ENCODE measurements at regions not wholly inside any gene's neighbourhood (a gene's known extent, or its start where the extent isn't known, plus 50 kb on each side); places are given as distances from the start of the nearest gene placed in this dataset.
A peak's percentile ranks its signal among the peaks of the same experiment; 100 is the strongest.

- DNase-seq (ENCODE audit: low read depth): no peak
These were observed 133.0 kb downstream of the C11orf87 start for GRCh38 chr11:109554951-109555350.

- no peak for DNase-seq (ENCODE audit: low read depth)
These were observed 142.3 kb downstream of the C11orf87 start for GRCh38 chr11:109564241-109564640.

DNA sequence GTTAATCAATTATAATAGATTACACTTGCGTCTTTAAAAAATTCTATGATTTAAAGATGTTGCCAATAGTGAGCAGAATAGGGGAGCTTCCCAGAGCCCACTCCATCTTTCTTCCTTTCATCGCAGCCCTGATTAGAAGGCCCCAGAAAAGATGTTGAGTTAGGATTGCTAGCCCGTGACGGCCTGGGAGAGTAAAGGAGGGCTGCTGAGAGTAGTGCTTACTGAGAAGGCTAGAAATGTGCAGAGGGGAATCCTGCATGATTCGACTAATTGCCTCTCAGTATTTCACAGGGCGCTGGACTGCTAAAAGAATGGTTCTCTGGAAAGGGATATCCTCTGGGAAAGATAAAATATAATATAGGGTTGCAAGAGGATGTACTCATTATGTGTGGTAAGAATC lies 160.5 kb downstream of the C11orf87 start:
- no peak for DNase-seq (ENCODE audit: low read depth)

GRCh38 chr11:109584001-109584972 lies 162.3 kb downstream of the C11orf87 start:
- DNase-seq (ENCODE audit: low read depth): no peak

GRCh38 chr11:109586789-109587188 lies 164.8 kb downstream of the C11orf87 start:
- no peak for DNase-seq (ENCODE audit: low read depth)

GRCh38 chr11:109590782-109591181 lies 168.8 kb downstream of the C11orf87 start:
- no peak for DNase-seq (ENCODE audit: low read depth)

- no peak for DNase-seq (ENCODE audit: low read depth)
These were observed 175.3 kb downstream of the C11orf87 start for GRCh38 chr11:109597336-109597735.

- no peak for DNase-seq (ENCODE audit: low read depth)
These were observed 182.8 kb downstream of the C11orf87 start for GRCh38 chr11:109604481-109605400.

DNA sequence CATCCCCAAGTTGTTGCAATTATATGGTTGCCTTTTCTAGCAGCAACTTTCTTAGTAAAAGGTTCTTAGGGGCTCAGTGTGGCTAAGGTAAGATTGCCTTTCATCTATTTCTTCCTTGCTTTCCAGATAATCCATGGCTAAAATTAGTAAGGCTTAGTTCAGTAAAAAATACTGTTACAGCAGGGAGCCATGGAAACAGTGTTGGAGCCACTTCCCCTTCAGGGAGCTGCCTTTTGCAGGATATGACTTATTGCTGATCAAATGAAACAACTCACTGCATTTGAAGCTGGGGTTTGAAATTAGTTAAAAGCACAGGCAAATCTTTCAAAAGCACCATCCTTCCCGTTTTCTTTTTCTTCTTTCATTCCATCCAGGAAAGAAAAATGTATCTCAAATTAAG lies 184.3 kb downstream of the C11orf87 start:
- DNase-seq (ENCODE audit: low read depth): no peak

DNA sequence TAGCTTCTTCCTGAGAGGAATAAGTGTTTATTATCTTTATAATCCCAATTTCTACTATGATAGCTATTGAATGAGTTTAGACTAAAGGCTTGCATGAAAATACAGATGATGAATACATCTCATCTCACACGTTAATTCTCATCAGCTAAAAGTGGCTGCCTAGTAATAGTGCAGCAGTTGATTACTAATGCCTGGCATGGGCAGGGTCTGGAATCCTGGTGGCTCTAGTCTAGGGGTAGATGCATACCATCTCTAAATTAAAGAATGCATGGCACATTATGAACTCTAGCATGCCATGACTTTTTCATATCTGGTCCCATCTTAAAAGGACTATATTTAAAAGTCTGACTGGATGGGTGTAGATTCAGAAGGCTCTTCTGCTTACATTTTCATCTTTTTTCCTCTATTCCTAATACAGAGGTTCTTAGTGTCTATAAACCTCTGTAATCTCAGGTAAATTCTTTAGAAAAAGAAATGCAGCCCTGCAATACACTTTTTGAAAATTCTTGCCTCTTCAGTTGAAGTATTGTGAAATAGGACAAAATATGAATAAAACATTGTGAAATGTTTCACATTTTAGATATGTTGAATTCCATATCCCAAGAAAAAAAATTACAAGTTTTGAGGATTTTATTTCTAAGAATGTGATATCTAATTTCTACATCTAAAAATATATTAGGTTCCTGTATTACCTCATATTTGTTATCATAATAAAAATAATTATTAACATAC lies 187.6 kb downstream of the C11orf87 start:
- DNase-seq (ENCODE audit: low read depth): no peak

GRCh38 chr11:109612496-109612895 lies 190.5 kb downstream of the C11orf87 start:
- peak; percentile 23 for DNase-seq (ENCODE audit: low read depth)

DNA sequence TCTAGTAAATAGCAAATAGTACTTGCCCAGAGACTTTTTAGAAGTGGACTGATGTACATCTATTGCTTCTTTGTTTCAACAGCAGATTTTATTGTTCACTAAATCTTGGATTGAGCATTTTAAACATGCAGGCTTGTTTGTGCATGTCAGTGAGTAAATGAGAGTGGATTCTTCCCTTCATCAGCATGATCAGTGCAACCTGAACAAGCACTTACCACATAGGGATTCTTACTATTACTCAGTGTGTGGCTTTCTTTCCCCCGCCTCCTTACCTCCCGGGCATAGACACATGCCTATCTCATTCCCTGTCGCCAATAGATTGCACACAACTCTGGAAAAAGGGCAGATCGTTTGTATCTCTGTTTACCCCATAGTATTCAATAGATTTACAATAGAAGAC lies 197.5 kb downstream of the C11orf87 start:
- no peak for DNase-seq (ENCODE audit: low read depth)

DNA sequence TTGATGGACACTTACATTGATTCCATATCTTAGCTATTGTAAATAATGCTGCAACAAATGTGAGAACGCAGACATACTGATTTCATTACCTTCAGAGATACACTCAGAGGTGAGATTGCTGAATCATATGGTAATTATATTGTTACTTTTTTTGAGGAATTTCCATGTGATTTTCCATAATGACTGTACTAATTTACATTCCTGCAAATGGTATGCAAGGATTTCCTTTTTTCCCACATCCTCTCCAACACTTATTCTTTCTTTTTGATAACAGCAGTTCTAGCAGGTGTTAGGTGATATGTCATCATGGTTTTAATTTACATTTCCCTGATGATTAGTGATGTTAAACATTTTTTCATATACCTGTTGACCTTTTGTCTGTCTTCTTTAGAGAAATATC lies 207.7 kb downstream of the C11orf87 start:
- DNase-seq (ENCODE audit: low read depth): no peak

- DNase-seq (ENCODE audit: low read depth): no peak
These were observed 219.6 kb downstream of the C11orf87 start for GRCh38 chr11:109641549-109641948.

DNA sequence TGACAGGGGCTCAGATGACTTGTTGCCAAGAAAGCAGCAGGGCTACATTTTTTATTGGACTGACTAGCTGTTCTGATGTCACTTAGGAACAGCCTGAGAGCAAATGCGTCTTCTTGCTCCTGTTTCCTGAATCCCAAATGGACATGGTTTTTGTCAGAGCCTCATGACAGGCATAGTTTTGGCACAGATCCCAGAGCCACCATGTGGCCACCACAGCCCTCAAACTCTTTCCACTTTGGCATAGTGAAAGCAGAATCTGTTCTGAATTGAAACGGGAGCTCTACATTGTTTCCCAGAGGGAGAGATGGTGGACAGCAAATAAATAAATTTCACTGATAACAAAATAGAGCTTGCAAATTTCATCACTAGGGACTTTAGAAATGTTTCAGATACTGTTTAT lies 222.2 kb downstream of the C11orf87 start:
- DNase-seq (ENCODE audit: low read depth): no peak

DNA sequence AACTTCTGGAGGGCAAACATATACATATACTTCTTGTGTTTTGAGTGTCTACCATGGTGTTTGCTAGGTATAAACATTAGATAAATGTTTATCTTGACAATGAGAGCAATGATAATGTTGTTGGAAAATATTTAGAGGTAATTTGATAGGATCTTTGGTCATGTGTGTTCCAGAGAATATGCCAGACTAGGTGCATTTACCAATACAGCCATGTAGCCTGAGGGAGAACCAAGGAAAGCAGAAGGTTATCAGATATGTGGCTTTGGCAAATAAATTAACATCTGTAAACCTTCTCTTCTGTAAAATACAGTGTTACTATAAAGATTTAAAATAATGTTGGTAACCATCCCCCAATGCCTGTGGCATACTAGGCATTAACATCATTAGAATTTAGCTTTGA lies 226.8 kb downstream of the C11orf87 start:
- no peak for DNase-seq (ENCODE audit: low read depth)

- no peak for DNase-seq (ENCODE audit: low read depth)
These were observed 232.1 kb downstream of the C11orf87 start for GRCh38 chr11:109654091-109654490.

DNA sequence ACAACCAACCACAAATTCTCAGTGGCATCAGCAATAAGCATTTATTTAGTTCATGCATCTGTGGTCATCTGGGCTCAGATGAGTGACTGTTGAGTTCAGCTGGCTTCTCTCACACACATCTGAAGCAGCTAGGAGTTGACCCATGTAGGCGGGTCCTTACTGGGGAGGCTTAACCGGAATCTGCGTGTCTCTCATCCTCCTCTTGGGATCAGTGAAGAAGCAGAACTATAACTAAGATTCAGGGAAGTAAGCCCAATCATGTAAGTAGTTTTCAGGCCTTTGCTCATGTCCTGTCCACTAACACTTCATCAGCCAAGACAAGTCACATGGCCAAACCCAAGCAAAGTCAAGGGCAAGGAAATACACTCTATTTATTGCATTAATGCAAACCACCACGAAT lies 236.2 kb downstream of the C11orf87 start:
- no peak for DNase-seq (ENCODE audit: low read depth)

DNA sequence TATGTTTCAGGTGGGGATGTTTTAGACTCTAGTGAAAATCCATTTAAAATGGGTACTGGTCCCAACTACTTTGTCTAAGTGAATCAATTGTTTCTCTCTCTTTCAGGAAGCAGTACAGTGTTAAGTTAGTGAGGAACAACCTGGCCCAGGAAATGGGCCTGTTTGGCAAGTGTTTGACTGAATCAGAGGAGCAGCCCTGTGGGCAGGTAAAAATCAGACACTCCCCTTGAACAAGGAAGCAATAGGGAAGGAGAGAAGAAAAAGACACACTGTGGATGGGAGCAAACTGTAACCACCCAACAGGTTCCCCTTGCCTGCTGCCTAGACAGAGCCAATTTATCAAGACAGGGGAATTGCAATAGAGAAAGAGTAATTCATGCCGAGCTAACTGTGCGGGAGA lies 245.7 kb downstream of the C11orf87 start:
- no peak for DNase-seq (ENCODE audit: low read depth)

GRCh38 chr11:109668973-109669634 lies 247.1 kb downstream of the C11orf87 start:
- peak; percentile 9 for DNase-seq (ENCODE audit: low read depth)

GRCh38 chr11:109677231-109677630 lies 255.2 kb downstream of the C11orf87 start:
- no peak for DNase-seq (ENCODE audit: low read depth)

- no peak for DNase-seq (ENCODE audit: low read depth)
These were observed 255.9 kb downstream of the C11orf87 start for GRCh38 chr11:109677876-109678275.

All from HS-5 (cell line).